Omental fat pad (tissue), 3 donors: ENCODE measurements at regions not wholly inside any gene's neighbourhood (a gene's known extent, or its start where the extent isn't known, plus 50 kb on each side); places are given as distances from the start of the nearest gene placed in this dataset.

Experiments
- ATAC-seq: fragments of 150-250 bp; one replicate; pipeline ENCODE4 v1.9.1; 2016; ENCODE audit warnings: mild to moderate bottlenecking, moderate library complexity; ENCODE audit not compliant: low FRiP score
- DNase-seq: peaks from one replicate; pipeline ENCODE4 v3.0.0-alpha.2; 2019; ENCODE audit warnings: low spot score
- CTCF ChIP-seq, 3 donors: fragments of 450-650 bp; IDR thresholded peaks; one replicate each; pipeline ENCODE4 v1.5.1; 2016 to 2017; ENCODE audit warnings: antibody characterized with exemption in 3 of 3, mild to moderate bottlenecking in 3 of 3, moderate library complexity in 2 of 3

GRCh38 chr14:53808042-53808441 is 148.6 kb downstream of the BMP4 start:
- no peak for TF ChIP-seq CTCF (IDR thresholded peaks at IDR 0.05)
- no peak for ATAC-seq

GRCh38 chr14:53807542-53807941 is 149.1 kb downstream of the BMP4 start:
- DNase-seq (no peak), ATAC-seq (no peak)

More at GRCh38 chr14:53808042-53808441, 148.6 kb downstream of the BMP4 start:
- DNase-seq = no peak

GRCh38 chr14:53807108-53807507 is 149.5 kb downstream of the BMP4 start:
- no peak for DNase-seq
- no peak for TF ChIP-seq CTCF (IDR thresholded peaks at IDR 0.05)
- ATAC-seq = no peak

More at GRCh38 chr14:53807542-53807941, 149.1 kb downstream of the BMP4 start:
- no peak for TF ChIP-seq CTCF (IDR thresholded peaks at IDR 0.05)

GRCh38 chr14:53796734-53797133 is 159.9 kb downstream of the BMP4 start:
- TF ChIP-seq CTCF (IDR thresholded peaks at IDR 0.05) = no peak
- no peak for DNase-seq
- no peak for ATAC-seq

- DNase-seq (no peak), ATAC-seq (no peak)
- no peak for TF ChIP-seq CTCF (IDR thresholded peaks at IDR 0.05)
These were observed 162.7 kb downstream of the BMP4 start for GRCh38 chr14:53793790-53794505.

- no peak for TF ChIP-seq CTCF (IDR thresholded peaks at IDR 0.05)
- DNase-seq = no peak
- no peak for ATAC-seq
These were observed 163.7 kb downstream of the BMP4 start for GRCh38 chr14:53792909-53793308.
